Muscle of back (tissue), 3 donors: ENCODE measurements at regions not wholly inside any gene's neighbourhood (a gene's known extent, or its start where the extent isn't known, plus 50 kb on each side); places are given as distances from the start of the nearest gene placed in this dataset.
A peak's percentile ranks its signal among the peaks of the same experiment; 100 is the strongest.
"Not testable (repeated sequence)": the region's sequence is repeated elsewhere in the genome, so short reads cannot be mapped to it uniquely, and the experiment has no call there.

Source experiments
- DNase-seq, 3 donors: peaks; one replicate each; pipeline versions ENCODE4 v3.0.0 to v3.0.0-alpha.2; 2013

GRCh38 chr13:65387743-65388347, 1842.3 kb downstream of the PCDH9 start:
- no peak for DNase-seq

GRCh38 chr13:65378943-65379519, 1851.1 kb downstream of the PCDH9 start:
- peak in 2 of 3 donors; percentile 2 to 3 for DNase-seq

- DNase-seq = no peak
Observed at GRCh38 chr13:65378484-65378883, 1851.7 kb downstream of the PCDH9 start.

GRCh38 chr13:65368832-65369231, 1861.3 kb downstream of the PCDH9 start:
- DNase-seq = no peak

DNA sequence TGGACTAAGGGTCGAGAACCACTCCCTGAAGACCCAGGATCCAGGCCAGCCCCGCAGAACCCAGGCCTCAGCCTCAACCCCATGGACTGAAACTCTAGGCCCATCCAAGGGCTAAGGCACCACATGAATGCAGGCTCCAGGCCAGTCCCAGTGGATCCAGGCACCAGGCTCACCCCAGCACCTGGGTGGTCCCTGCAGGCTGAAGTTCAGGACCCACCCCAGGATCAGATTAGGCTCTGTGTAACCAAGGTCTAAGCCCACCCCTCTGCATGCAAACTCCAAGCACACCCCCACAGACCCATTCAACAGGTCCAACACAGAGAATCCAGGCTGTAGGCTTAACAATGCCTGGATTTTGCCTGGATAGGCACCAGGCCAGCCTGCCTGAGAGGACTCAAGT, 1876.2 kb downstream of the PCDH9 start:
- DNase-seq = no peak

DNA sequence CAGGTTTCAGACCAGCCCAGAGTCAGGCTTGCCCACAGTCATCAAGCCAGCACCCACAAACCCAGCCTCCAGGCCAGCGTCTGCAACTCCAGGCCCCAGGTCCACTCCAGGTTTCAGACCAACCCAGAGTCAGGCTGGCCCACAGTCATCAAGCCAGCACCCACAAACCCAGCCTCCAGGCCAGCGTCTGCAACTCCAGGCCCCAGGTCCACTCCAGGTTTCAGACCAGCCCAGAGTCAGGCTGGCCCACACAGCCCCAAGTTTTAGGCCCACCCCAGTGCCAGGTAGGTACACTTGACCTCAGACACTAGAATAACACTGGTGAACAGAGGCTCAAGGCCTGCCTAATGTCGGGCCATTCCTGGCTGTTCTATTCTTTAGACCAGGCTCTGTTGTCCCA, 1877.0 kb downstream of the PCDH9 start:
- not testable (repeated sequence) for DNase-seq

DNA sequence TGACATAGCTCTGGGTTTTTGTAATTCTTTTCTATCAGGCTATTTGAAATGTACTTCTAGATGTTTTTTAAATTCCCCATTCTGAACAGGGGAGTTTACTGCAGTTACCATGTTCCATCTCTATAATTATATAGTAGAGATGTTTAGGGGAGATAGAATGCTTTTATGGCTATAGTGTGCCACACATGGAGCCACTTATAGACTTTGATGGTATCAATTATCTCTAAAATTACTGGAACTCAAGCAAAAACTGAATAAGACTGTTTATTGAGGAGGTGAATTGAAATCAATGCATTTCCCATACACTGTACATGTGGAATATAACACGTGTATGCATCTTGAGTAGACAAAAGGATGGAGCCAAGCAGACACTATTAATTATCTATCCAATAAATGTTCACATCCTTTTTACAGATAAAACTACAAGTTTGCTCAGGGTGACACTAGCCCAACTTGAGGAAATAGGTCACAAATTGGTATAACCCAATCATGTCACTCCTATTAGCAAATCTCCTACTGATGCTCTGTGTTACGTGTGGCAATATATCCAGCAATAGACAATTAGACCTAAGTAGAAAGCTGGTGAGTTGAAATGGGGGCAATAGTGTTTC, 1882.6 kb downstream of the PCDH9 start:
- DNase-seq = no peak

- DNase-seq = no peak
Observed at GRCh38 chr13:65343898-65344663, 1886.1 kb downstream of the PCDH9 start.

- no peak for DNase-seq
Observed at GRCh38 chr13:65342541-65343337, 1887.4 kb downstream of the PCDH9 start.

DNA sequence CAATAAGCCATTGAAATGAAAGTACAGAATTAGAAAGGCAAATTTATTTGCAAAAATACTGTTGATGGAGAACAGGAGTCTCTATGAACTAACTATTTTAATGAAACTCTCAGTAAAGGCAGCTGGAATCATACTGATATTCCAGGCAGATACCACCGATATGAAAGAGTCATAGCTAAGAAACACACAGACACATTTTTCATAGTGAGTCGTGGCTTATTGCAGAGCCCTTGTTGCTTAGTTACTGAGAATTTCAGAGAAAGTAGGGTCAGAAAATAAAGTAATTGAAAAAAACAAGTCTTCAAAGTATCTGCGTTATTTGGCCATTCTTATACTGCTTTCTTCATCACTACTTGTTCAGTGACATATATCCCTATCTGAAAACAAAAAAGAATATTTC, 1890.9 kb downstream of the PCDH9 start:
- DNase-seq = peak in 1 of 3 donors; percentile 12

- DNase-seq = peak in 1 of 3 donors; percentile 25
Observed at GRCh38 chr13:65336916-65337315, 1893.2 kb downstream of the PCDH9 start.

GRCh38 chr13:65336087-65336749, 1893.9 kb downstream of the PCDH9 start:
- DNase-seq = no peak

- no peak for DNase-seq
Observed at GRCh38 chr13:65330691-65331090, 1899.4 kb downstream of the PCDH9 start.

- no peak for DNase-seq
Observed at GRCh38 chr13:65330287-65330686, 1899.8 kb downstream of the PCDH9 start.

- not testable (repeated sequence) for DNase-seq
Observed at GRCh38 chr13:65323192-65323591, 1906.9 kb downstream of the PCDH9 start.

- not testable (repeated sequence) for DNase-seq
Observed at GRCh38 chr13:65321423-65321822, 1908.7 kb downstream of the PCDH9 start.

DNA sequence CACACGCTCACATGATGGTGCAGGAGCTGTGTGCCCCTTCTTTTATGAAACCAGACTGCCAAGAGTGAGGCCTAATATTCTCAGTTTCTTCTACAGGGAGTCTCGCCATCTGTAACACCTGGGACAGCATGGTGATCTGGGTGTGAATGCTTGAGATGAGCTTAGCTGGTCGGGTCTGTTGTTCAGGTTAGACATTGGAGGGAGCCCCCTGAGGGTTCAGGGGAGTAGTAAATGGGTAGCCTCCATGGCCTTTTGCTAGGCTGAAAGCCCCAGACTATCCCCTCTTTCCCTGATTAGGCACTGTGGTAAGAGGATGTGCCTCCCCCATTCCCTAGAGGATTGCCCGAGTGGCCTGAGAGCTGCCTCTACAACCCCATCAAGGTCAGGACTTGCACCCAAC, 1916.1 kb downstream of the PCDH9 start:
- DNase-seq = no peak

DNA sequence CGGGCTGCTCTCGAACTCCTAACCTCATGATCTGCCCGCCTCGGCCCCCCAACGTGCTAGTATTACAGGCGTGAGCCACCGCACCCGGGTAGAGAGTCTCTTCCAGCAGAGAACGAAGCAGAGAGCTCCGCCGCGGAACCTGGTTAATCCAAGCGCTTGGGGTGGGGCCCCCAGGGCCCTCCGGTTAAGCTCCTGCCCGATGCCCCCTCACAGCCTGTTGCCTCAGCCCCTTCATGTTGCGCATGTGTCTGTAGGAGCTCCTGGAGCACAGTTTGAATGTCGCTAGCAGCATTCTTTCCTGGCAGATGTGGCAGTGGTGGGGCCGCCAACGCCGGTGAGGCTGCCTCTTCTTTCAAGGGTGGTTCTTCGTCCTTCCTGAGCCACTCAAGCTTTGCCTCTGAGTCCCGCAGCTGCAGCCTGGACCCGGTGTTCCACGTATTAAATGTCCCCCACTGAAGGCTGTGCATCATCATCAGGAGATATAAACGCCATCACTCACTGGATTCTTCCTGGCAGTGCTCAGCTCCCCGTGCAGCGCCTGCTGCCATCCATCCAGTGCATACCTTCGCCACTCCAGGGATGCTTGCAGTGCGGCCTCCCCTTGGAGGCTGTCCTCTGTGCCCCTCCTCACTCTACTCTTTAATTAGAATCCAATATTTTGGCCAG, 1919.3 kb downstream of the PCDH9 start:
- DNase-seq = no peak

GRCh38 chr13:65309906-65310305, 1920.2 kb downstream of the PCDH9 start:
- no peak for DNase-seq

GRCh38 chr13:65308729-65309128, 1921.4 kb downstream of the PCDH9 start:
- DNase-seq = not testable (repeated sequence)

DNA sequence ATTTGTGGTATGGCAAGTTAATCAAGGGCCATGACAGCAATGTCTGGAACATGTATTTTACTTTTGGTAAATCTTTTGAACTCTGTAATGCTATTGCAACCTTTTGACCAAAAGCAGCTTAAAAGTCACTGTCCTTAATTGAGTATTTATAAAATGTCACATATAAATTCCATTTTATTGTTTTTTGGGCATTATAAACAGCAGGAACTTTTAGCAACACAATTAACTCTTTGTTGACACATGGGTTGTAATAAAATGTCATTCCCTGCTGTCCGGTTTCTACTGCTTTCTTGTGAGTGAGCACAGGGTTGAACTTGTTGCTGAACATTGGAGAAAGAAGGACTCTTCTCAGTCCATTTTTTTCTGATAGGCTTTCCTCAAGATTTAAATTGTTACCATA, 1923.1 kb downstream of the PCDH9 start:
- DNase-seq = no peak
